Psoas muscle (tissue), 7 donors: ENCODE measurements at regions not wholly inside any gene's neighbourhood (a gene's known extent, or its start where the extent isn't known, plus 50 kb on each side); places are given as distances from the start of the nearest gene placed in this dataset.
"Not testable (repeated sequence)": the region's sequence is repeated elsewhere in the genome, so short reads cannot be mapped to it uniquely, and the experiment has no call there.

Experiments
- ATAC-seq, 4 donors: fragments of 200-7000 bp; cut with Tn5 transposase; one replicate each; pipeline ENCODE4 v1.9.1; 2020; ENCODE audit warnings: moderate library complexity in 3 of 4, mild to moderate bottlenecking in 2 of 4
- DNase-seq, 2 donors: peaks; one replicate each; pipeline ENCODE4 v3.0.0-alpha.2; 2020
- H3K27ac ChIP-seq: fragments of 200-600 bp; one replicate; pipeline ENCODE4 v1.8.0; 2022
- H3K27me3 ChIP-seq, 3 donors: fragments of 200-600 bp in 1 of 3; one replicate each; pipeline versions ENCODE4 v1.6.1 to v1.8.0; 2013 to 2022; ENCODE audit warnings: low read length in 2 of 3, mild to moderate bottlenecking in 2 of 3, moderate library complexity in 1 of 3; ENCODE audit not compliant: insufficient read depth in 3 of 3
- H3K36me3 ChIP-seq, 2 donors: fragments of 200-600 bp in 1 of 2; one replicate each; pipeline versions ENCODE4 v1.6.1 to v1.8.0; 2013 to 2022; ENCODE audit warnings: low read depth in 1 of 2, mild to moderate bottlenecking in 1 of 2, moderate library complexity in 1 of 2; ENCODE audit not compliant: insufficient read depth in 1 of 2
- H3K4me1 ChIP-seq: fragments of 200-600 bp; one replicate; pipeline ENCODE4 v1.8.0; 2022
- H3K4me3 ChIP-seq: fragments of 200-600 bp; one replicate; pipeline ENCODE4 v1.8.0; 2022; ENCODE audit warnings: mild to moderate bottlenecking
- H3K9me3 ChIP-seq: fragments of 200-600 bp; one replicate; pipeline ENCODE4 v1.8.0; 2022
- CTCF ChIP-seq: fragments of 200-600 bp; IDR thresholded peaks from one replicate; pipeline ENCODE4 v1.8.0; 2022; ENCODE audit warnings: antibody characterized with exemption
- WGBS, 3 donors: extraction: QIAGEN DNeasy Blood & Tissue Kit; methylation state at CpG; one replicate each; pipeline versions ENCODE4 v1.1.6 to v1.1.7; 2013; 5-methylcytosine and 5-hydroxymethylcytosine counted together
- intact Hi-C, 2 donors: fragments of 100-400 bp; cut with DNase I; formaldehyde crosslinking; loops; one replicate each; pipeline versions ENCODE4 v1.11.0 to v1.14.2; 2022
- donor health status: healthy with polysubstance abuse.
- donor health status: DM: no; HTN: no; CAD: no; lungs with moderate emphysema.
- donor health status: Bipolar disorder and iron deficiency.
- donor health status: healthy.
- donor health status: DM: yes; HTN: yes; CAD: no.
- donor health status: DM: no; HTN: no; CAD: no.
- donor health status: DM: yes; HTN: yes; CAD: no.

- Histone ChIP-seq H3K27ac (no peak overlapping the region), H3K4me3 (no peak overlapping the region), H3K27me3 (no peaks in the 10 kb centered on the region), H3K9me3 (no peaks in the 10 kb centered on the region), H3K36me3 (no peaks in the 10 kb centered on the region), H3K4me1 (no peaks in the 10 kb centered on the region)
- no peak for TF ChIP-seq CTCF
- DNase-seq (no peak), ATAC-seq (no peak)
- intact Hi-C loops = no loop called here
These were observed 774.0 kb upstream of the POU3F4 start for GRCh38 chrX:82734140-82734539.

GRCh38 chrX:82738313-82738712 is 769.8 kb upstream of the POU3F4 start:
- H3K36me3 ChIP-seq, DNase-seq, ATAC-seq, H3K27ac ChIP-seq, H3K4me1 ChIP-seq, intact Hi-C loops, H3K27me3 ChIP-seq, H3K9me3 ChIP-seq, H3K4me3 ChIP-seq: not testable (repeated sequence)
- 91 to 94% (median 94%) methylated on average over 6 to 15 of the region's 20 CpGs for WGBS, 3 donors

DNA sequence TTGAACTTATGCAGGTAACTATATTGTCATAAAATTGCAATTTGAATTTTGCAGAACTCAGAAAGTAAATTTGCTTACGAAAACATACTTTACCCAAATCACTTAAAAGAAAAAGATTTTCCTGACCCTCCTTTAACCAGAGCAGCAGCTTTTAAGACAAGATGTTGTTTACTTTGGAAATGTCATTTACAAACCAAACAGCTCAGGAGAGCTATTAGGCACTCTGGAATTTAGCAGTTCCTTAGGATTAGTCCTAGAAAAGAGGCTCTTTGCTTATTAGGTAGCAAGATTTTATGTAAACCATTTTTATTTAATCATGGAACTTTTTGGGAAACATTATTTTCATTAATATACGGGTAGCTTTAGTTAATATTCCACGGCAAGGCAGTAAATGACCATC is 765.7 kb upstream of the POU3F4 start:
- H3K27ac ChIP-seq = no peak overlapping the region
- H3K4me3 ChIP-seq = no peak overlapping the region
- no peak for DNase-seq
- WGBS, 3 donors = 52 to 61% (median 60%) methylated on average over 3 of the region's 3 CpGs
- no peaks in the 10 kb centered on the region for H3K36me3 ChIP-seq
- no peaks in the 10 kb centered on the region for H3K9me3 ChIP-seq
- TF ChIP-seq CTCF = no peak
- no peaks in the 10 kb centered on the region for H3K4me1 ChIP-seq
- no peaks in the 10 kb centered on the region for H3K27me3 ChIP-seq
- intact Hi-C loops = no loop called here
- ATAC-seq = no peak

DNA sequence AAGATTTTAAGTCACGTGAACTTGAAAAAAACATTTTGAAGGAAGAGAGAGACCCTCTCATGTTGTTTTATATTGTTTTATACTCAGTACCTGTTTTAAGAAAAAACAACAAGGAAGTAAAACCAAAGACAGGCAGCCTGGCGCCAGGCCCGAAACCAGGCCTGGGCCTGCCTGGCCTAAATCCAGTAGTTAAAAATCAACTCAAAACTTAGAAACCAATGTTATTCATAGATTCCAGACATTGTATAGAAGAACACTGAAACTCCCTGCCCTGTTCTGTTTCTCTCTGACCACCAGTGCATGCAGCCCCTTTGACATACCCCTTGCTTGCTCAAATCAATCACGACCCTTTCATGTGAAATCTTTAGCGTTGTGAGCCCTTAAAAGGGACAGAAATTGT is 762.4 kb upstream of the POU3F4 start:
- H3K9me3 ChIP-seq, H3K4me3 ChIP-seq, DNase-seq, H3K36me3 ChIP-seq, ATAC-seq, H3K4me1 ChIP-seq, H3K27me3 ChIP-seq, H3K27ac ChIP-seq, intact Hi-C loops: not testable (repeated sequence)
- WGBS, 3 donors = 69 to 84% (median 81%) methylated on average over 5 of the region's 5 CpGs

GRCh38 chrX:82748906-82749505 is 759.1 kb upstream of the POU3F4 start:
- 21 to 22% (median 22%) methylated on average over 2 of the region's 2 CpGs for WGBS, 3 donors
- TF ChIP-seq CTCF = no peak
- DNase-seq (no peak), ATAC-seq (no peak)
- no peak overlapping the region for H3K4me3 ChIP-seq
- H3K27me3 ChIP-seq = no peaks in the 10 kb centered on the region
- no peaks in the 10 kb centered on the region for H3K4me1 ChIP-seq
- no peak overlapping the region for H3K27ac ChIP-seq
- no peaks in the 10 kb centered on the region for H3K9me3 ChIP-seq
- intact Hi-C loops = no loop called here
- H3K36me3 ChIP-seq = no peaks in the 10 kb centered on the region

DNA sequence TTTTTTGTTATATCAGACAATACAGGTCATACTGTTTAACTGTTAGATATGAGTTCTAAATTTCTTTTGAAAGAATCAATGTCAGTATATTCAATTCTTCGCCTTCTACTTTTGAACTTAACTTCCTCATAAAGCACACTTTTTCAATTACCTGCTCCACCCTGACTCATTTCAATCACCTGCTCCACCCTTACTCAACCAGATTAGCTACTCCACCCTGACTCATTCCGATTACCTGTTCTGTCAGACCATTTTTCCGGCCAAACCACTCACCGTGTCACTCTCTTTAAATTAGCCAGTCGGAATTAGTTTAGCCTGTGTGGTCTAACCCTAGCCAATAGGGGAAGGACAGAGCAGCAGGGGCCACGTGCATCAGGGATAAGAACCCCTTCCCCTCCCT is 751.8 kb upstream of the POU3F4 start:
- Histone ChIP-seq H3K4me1 (no peaks in the 10 kb centered on the region), H3K27ac (no peak overlapping the region), H3K27me3 (no peaks in the 10 kb centered on the region), H3K4me3 (no peak overlapping the region), H3K36me3 (no peaks in the 10 kb centered on the region), H3K9me3 (no peaks in the 10 kb centered on the region)
- ATAC-seq = no peak
- DNase-seq = no peak
- TF ChIP-seq CTCF = no peak
- intact Hi-C loops = no loop called here
- 70 to 88% (median 83%) methylated on average over 6 of the region's 6 CpGs for WGBS, 3 donors
